ENCODE measurements at regions not wholly inside any gene's neighbourhood (a gene's known extent, or its start where the extent isn't known, plus 50 kb on each side); places are given as distances from the start of the nearest gene placed in this dataset.

DNA sequence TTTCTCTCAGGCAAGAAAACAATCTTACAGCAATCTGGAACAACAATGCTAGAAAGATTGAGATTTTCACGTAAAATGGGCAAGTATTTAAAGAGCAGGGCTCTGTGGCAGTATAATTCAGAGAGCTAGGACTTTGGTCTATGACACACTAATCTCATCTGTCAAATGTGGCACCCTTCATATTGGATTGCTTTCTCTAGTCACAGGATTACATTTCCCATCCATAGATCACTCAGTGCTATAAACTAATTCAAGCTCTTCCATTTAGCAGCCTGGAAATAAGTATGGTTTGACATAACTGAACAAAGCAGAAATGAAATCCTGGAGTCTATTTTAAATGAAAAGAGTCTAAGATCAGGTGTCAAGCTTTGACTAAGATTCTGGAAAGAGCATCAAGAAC, 263.1 kb upstream of the TMPRSS15 start:
- TF ChIP-seq, protein P1, sequence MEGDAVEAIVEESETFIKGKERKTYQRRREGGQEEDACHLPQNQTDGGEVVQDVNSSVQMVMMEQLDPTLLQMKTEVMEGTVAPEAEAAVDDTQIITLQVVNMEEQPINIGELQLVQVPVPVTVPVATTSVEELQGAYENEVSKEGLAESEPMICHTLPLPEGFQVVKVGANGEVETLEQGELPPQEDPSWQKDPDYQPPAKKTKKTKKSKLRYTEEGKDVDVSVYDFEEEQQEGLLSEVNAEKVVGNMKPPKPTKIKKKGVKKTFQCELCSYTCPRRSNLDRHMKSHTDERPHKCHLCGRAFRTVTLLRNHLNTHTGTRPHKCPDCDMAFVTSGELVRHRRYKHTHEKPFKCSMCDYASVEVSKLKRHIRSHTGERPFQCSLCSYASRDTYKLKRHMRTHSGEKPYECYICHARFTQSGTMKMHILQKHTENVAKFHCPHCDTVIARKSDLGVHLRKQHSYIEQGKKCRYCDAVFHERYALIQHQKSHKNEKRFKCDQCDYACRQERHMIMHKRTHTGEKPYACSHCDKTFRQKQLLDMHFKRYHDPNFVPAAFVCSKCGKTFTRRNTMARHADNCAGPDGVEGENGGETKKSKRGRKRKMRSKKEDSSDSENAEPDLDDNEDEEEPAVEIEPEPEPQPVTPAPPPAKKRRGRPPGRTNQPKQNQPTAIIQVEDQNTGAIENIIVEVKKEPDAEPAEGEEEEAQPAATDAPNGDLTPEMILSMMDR (IDR thresholded peaks at IDR 0.05): no peak
- TF ChIP-seq POLR2A (IDR thresholded peaks at IDR 0.05): no peak
